HL-60 (cell line): ENCODE measurements at regions not wholly inside any gene's neighbourhood (a gene's known extent, or its start where the extent isn't known, plus 50 kb on each side); places are given as distances from the start of the nearest gene placed in this dataset.

Experiments used
- DNase-seq, 2 experiments: peaks; one replicate each; pipeline ENCODE4 v3.0.0-alpha.2; 2010 to 2020; ENCODE audit warnings: low read depth in 1 of 2, low spot score in 1 of 2
- H3K27ac ChIP-seq: fragments of 250-450 bp; sonication (Bioruptor Pico); replicated peaks from 2 replicates; pipeline ENCODE4 v1.5.1; 2020; ENCODE audit warnings: mild to moderate bottlenecking, moderate library complexity
- H3K27me3 ChIP-seq: fragments of 250-450 bp; sonication (Bioruptor Pico); 2 replicates; pipeline ENCODE4 v1.5.1; 2021; ENCODE audit warnings: mild to moderate bottlenecking, moderate library complexity; ENCODE audit not compliant: insufficient read depth, poor library complexity, severe bottlenecking
- H3K4me3 ChIP-seq: replicated peaks from 2 replicates; pipeline ENCODE4 v1.5.1; 2011; ENCODE audit warnings: mild to moderate bottlenecking, control low read depth, low read length; ENCODE audit not compliant: insufficient read depth
- GABPA ChIP-seq: IDR thresholded peaks from 2 replicates; pipeline ENCODE4 v1.6.1; 2012; ENCODE audit warnings: low read depth
- POLR2AphosphoS5 ChIP-seq: IDR thresholded peaks from 2 replicates; pipeline ENCODE4 v1.6.1; 2012; ENCODE audit warnings: low read depth
- SPI1 ChIP-seq: IDR thresholded peaks from 2 replicates; pipeline ENCODE4 v1.6.1; 2012; ENCODE audit warnings: low read depth, mild to moderate bottlenecking, borderline replicate concordance
- TF ChIP-seq, protein P1 (sequence below): IDR thresholded peaks from one replicate; pipeline ENCODE4 v1.5.1; 2011; ENCODE audit warnings: low read length, control low read depth, inconsistent platforms; ENCODE audit not compliant: insufficient read depth
- TF ChIP-seq, protein P2 (sequence below): IDR thresholded peaks from 2 replicates; pipeline ENCODE4 v1.6.1; 2012; ENCODE audit warnings: low read depth; ENCODE audit not compliant: insufficient replicate concordance

DNA sequence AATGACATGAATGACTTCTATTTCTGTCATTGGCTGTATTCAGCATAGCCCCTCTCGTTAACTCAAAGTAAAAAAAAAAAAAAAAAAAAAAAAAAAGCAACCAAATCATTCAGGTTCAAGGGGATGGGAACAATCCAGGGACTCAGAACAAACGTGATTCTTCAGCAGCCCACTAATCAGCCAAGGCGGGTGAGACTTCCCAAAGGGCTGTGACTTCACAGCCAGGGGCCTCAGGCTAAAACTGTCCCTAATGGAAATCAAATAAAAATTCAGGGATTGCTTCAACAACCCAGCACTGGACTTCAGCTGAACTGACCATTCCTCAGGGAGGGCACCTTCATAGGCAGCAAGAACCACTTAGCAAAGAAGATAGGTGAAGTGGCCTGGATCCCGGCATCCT, 86.2 kb upstream of the FAM169A start:
- no peak for TF ChIP-seq SPI1
- TF ChIP-seq, protein P1, sequence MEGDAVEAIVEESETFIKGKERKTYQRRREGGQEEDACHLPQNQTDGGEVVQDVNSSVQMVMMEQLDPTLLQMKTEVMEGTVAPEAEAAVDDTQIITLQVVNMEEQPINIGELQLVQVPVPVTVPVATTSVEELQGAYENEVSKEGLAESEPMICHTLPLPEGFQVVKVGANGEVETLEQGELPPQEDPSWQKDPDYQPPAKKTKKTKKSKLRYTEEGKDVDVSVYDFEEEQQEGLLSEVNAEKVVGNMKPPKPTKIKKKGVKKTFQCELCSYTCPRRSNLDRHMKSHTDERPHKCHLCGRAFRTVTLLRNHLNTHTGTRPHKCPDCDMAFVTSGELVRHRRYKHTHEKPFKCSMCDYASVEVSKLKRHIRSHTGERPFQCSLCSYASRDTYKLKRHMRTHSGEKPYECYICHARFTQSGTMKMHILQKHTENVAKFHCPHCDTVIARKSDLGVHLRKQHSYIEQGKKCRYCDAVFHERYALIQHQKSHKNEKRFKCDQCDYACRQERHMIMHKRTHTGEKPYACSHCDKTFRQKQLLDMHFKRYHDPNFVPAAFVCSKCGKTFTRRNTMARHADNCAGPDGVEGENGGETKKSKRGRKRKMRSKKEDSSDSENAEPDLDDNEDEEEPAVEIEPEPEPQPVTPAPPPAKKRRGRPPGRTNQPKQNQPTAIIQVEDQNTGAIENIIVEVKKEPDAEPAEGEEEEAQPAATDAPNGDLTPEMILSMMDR, result no peak
- TF ChIP-seq POLR2AphosphoS5, result no peak
- TF ChIP-seq GABPA, result no peak
- TF ChIP-seq, protein P2, sequence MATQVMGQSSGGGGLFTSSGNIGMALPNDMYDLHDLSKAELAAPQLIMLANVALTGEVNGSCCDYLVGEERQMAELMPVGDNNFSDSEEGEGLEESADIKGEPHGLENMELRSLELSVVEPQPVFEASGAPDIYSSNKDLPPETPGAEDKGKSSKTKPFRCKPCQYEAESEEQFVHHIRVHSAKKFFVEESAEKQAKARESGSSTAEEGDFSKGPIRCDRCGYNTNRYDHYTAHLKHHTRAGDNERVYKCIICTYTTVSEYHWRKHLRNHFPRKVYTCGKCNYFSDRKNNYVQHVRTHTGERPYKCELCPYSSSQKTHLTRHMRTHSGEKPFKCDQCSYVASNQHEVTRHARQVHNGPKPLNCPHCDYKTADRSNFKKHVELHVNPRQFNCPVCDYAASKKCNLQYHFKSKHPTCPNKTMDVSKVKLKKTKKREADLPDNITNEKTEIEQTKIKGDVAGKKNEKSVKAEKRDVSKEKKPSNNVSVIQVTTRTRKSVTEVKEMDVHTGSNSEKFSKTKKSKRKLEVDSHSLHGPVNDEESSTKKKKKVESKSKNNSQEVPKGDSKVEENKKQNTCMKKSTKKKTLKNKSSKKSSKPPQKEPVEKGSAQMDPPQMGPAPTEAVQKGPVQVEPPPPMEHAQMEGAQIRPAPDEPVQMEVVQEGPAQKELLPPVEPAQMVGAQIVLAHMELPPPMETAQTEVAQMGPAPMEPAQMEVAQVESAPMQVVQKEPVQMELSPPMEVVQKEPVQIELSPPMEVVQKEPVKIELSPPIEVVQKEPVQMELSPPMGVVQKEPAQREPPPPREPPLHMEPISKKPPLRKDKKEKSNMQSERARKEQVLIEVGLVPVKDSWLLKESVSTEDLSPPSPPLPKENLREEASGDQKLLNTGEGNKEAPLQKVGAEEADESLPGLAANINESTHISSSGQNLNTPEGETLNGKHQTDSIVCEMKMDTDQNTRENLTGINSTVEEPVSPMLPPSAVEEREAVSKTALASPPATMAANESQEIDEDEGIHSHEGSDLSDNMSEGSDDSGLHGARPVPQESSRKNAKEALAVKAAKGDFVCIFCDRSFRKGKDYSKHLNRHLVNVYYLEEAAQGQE, result no peak
- H3K27me3 ChIP-seq, result no peaks in the 10 kb centered on the region
- no peak overlapping the region for H3K27ac ChIP-seq
- no peak overlapping the region for H3K4me3 ChIP-seq
- DNase-seq, result no peak

DNA sequence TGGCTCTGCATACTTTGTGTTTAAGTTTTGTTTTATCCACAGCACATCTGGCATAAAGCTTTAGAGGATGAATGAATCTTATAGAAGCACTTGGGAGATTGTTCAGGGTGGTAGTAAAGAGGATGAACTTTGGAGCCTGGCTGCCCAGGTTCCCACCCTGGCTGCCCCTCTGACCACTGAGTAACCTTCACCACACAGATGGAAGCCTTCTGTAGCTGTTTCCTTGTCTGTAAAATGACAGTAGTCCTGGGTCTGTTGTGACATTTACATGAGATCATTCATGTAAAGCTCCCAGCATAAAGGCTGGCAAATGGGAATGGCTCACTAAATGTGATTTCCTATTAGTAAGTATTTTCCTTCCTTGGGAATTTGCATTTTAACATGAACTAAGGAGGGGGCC, 85.7 kb upstream of the FAM169A start:
- H3K27ac ChIP-seq, result no peak overlapping the region
- H3K27me3 ChIP-seq, result no peaks in the 10 kb centered on the region
- DNase-seq, result no peak
- H3K4me3 ChIP-seq, result no peak overlapping the region
- no peak for TF ChIP-seq GABPA

DNA sequence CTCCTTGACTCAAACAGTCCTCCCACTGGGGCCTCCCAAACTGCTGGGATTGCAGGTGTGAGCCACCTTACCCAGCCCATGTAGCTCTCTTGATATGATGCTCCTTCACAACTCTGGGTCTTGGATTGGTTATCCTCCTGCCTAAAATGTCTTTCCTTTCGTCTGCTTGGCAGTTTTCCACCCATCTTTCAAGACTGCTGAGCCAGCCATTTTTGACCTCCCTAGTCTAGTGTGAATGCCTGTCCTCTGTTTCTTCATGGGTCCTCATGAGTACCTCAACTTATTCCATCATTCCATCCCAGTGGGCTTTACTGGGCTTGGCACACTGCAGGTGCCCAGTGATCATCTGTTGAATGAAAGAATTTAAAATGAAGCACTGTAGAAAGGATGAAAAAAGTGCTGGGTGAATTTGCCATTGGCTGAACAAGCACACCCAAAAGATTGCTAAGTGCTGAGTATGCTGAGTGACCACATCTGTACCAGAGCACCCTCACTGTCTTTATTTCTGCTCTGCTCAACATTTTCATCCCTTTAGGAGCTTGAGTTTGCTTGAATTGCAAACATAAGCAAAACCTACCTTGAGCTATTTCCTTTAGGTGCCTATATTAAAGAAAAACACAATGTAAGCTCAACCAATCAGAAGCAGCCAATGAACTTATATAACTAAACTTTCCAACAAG, 84.8 kb upstream of the FAM169A start:
- H3K4me3 ChIP-seq, result no peak overlapping the region
- no peak for DNase-seq
- no peaks in the 10 kb centered on the region for H3K27me3 ChIP-seq
- H3K27ac ChIP-seq, result no peak overlapping the region
- TF ChIP-seq, protein P1, result no peak
- TF ChIP-seq POLR2AphosphoS5, result no peak
- no peak for TF ChIP-seq SPI1
- TF ChIP-seq GABPA, result no peak
- TF ChIP-seq, protein P2, result no peak

DNA sequence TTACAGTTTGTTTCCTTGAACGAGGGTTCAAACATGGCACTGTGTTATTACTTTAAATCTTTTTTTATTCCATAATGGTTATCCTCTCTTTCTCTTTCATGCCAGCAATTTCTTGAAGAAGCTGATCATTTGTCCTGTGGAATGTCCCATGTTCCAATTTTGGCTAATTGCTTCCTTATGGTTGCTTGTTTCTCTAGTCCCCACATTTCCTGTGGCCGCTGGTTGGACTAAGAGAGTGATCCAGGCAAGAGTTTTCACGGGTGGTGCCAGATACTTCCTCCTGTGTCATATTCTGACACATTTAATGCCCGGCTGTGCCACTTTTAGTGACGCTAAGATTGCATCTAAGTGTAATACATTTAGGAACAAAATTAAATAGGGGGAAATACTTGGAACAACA, 83.8 kb upstream of the FAM169A start:
- DNase-seq, result no peak
- Histone ChIP-seq H3K27me3 (no peaks in the 10 kb centered on the region), H3K4me3 (no peak overlapping the region), H3K27ac (no peak overlapping the region)
- TF ChIP-seq SPI1 (no peak), GABPA (no peak), POLR2AphosphoS5 (no peak)
- TF ChIP-seq, protein P1, result no peak
- TF ChIP-seq, protein P2, result no peak
